ENCODE measurements at regions not wholly inside any gene's neighbourhood (a gene's known extent, or its start where the extent isn't known, plus 50 kb on each side); places are given as distances from the start of the nearest gene placed in this dataset.

GRCh38 chr12:94872007-94872653, 131.4 kb downstream of the NDUFA12 start:
- no peak overlapping the region for H3K4me3 ChIP-seq (ENCODE audit: low read depth, low read length)
- in situ Hi-C loops (cut with HindIII; ENCODE audit: low sequenced_read_pairs): loop anchor here (5.0 kb wide), 1 partner anchor 80 kb away; no protein-coding TSS in a partner anchor
- TF ChIP-seq, protein P1, sequence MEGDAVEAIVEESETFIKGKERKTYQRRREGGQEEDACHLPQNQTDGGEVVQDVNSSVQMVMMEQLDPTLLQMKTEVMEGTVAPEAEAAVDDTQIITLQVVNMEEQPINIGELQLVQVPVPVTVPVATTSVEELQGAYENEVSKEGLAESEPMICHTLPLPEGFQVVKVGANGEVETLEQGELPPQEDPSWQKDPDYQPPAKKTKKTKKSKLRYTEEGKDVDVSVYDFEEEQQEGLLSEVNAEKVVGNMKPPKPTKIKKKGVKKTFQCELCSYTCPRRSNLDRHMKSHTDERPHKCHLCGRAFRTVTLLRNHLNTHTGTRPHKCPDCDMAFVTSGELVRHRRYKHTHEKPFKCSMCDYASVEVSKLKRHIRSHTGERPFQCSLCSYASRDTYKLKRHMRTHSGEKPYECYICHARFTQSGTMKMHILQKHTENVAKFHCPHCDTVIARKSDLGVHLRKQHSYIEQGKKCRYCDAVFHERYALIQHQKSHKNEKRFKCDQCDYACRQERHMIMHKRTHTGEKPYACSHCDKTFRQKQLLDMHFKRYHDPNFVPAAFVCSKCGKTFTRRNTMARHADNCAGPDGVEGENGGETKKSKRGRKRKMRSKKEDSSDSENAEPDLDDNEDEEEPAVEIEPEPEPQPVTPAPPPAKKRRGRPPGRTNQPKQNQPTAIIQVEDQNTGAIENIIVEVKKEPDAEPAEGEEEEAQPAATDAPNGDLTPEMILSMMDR (IDR thresholded peaks at IDR 0.05; ENCODE audit: low read depth, low read length, missing control alignments): no peak
- no peak for DNase-seq (ENCODE audit: low read depth)

GRCh38 chr12:94870511-94870910, 133.0 kb downstream of the NDUFA12 start:
- DNase-seq (ENCODE audit: low read depth): no peak
- TF ChIP-seq, protein P1 (IDR thresholded peaks at IDR 0.05; ENCODE audit: low read depth, low read length, missing control alignments): no peak
- H3K4me3 ChIP-seq (ENCODE audit: low read depth, low read length): no peak overlapping the region
- in situ Hi-C loops (cut with HindIII; ENCODE audit: low sequenced_read_pairs): loop anchor here (5.0 kb wide), 1 partner anchor 78 kb away; no protein-coding TSS in a partner anchor

GRCh38 chr12:94868161-94868560, 135.3 kb downstream of the NDUFA12 start:
- DNase-seq (ENCODE audit: low read depth): no peak
- TF ChIP-seq, protein P1 (IDR thresholded peaks at IDR 0.05; ENCODE audit: low read depth, low read length, missing control alignments): no peak
- no peak overlapping the region for H3K4me3 ChIP-seq (ENCODE audit: low read depth, low read length)
- in situ Hi-C loops (cut with HindIII; ENCODE audit: low sequenced_read_pairs): no loop called here

DNA sequence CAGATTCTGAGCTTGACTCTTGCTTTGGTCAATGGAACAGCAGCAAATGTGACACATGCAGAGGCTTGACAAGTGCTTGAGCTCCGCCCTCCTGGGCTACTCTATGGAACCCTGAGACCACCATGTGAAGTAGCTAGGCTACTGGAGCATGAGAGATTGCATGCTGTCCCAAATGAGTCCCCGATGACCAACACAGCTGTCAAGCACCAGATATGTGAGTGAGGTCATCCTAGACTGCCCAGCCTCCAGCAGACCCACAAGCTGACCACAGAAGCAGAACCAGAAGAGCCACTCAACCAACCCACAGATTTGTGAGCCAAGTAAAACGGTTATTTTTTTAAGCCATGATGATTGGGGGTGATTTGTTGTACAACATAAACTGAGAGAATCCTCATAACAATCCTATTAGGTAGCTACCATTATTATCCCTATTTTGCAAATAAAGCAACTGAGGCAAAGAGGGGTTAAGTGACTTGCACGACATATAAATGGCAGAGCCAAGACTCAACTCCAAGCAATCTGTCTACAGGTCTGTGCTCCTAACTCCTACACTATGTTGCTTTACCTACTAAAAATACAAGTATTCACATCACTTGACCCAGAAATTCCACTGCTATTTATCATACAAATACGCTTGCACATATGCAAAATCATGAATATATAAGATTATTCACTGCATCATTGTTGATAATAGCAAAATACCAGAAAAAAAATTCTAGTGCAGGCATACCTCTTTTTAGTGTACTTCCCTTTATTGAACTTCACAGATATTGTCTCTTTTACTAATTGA, 136.2 kb downstream of the NDUFA12 start:
- DNase-seq (ENCODE audit: low read depth): no peak
- in situ Hi-C loops (cut with HindIII; ENCODE audit: low sequenced_read_pairs): no loop called here
- TF ChIP-seq, protein P1 (IDR thresholded peaks at IDR 0.05; ENCODE audit: low read depth, low read length, missing control alignments): no peak
- no peak overlapping the region for H3K4me3 ChIP-seq (ENCODE audit: low read depth, low read length)

GRCh38 chr12:94864987-94865386, 138.5 kb downstream of the NDUFA12 start:
- no peak overlapping the region for H3K4me3 ChIP-seq (ENCODE audit: low read depth, low read length)
- no peak for DNase-seq (ENCODE audit: low read depth)
- TF ChIP-seq, protein P1 (IDR thresholded peaks at IDR 0.05; ENCODE audit: low read depth, low read length, missing control alignments): no peak
- in situ Hi-C loops (cut with HindIII; ENCODE audit: low sequenced_read_pairs): no loop called here

DNA sequence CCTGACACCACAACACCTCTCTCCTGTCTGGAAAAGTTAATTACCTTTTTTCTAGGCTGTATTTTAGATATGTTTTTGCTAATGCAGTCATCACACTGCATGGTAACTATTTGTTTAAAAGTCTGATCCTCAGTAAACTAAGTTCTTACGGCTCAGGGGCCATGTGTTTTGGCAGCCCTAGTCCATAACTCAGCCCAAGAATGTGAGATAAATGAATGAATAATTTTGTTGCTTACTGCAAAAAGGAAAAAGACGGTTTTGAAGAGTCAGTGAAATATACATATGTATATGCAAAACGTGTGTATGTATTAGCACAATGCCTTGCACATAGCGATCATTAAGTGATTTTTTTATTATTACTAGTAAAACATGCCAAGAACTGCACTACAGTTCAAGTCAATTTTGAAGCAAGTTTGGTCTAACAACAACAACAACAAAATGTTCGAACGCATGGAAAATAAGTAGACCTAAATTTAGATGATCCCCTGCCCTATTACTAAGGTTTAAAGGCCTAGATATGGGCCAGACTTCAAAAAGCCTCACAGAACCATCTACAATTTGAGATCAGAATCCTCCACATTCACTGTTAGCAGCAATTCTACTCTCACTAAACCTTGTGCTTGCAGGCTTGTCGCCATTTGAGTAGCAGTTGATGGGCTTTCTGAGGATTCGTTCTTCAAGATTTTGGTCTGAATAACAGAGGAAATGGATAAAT, 140.0 kb downstream of the NDUFA12 start:
- no peak for DNase-seq (ENCODE audit: low read depth)
- in situ Hi-C loops (cut with HindIII; ENCODE audit: low sequenced_read_pairs): no loop called here
- TF ChIP-seq, protein P1 (IDR thresholded peaks at IDR 0.05; ENCODE audit: low read depth, low read length, missing control alignments): no peak
- H3K4me3 ChIP-seq (ENCODE audit: low read depth, low read length): no peak overlapping the region

All from astrocyte of the cerebellum (primary cell).